Peyer's patch (tissue), 4 donors: ENCODE measurements at regions not wholly inside any gene's neighbourhood (a gene's known extent, or its start where the extent isn't known, plus 50 kb on each side); places are given as distances from the start of the nearest gene placed in this dataset.

Source experiments
- POLR2A ChIP-seq, 2 donors: fragments of 450-650 bp; IDR thresholded peaks; one replicate each; pipeline ENCODE4 v1.5.1; 2017; ENCODE audit warnings: antibody characterized with exemption in 2 of 2, mild to moderate bottlenecking in 2 of 2, moderate library complexity in 2 of 2
- TF ChIP-seq, protein P1 (sequence below), 6 experiments: fragments of 450-650 bp in 4 of 6; fragments of 200-600 bp in 2 of 6; sonication (generic) in 1 of 6; IDR thresholded peaks; one replicate each; pipeline ENCODE4 v1.5.1; 2017 to 2019; ENCODE audit warnings: antibody characterized with exemption in 6 of 6, mild to moderate bottlenecking in 3 of 6, moderate library complexity in 1 of 6

GRCh38 chr4:15235135-15235534 is 192.7 kb upstream of the C1QTNF7 start:
- TF ChIP-seq, protein P1, sequence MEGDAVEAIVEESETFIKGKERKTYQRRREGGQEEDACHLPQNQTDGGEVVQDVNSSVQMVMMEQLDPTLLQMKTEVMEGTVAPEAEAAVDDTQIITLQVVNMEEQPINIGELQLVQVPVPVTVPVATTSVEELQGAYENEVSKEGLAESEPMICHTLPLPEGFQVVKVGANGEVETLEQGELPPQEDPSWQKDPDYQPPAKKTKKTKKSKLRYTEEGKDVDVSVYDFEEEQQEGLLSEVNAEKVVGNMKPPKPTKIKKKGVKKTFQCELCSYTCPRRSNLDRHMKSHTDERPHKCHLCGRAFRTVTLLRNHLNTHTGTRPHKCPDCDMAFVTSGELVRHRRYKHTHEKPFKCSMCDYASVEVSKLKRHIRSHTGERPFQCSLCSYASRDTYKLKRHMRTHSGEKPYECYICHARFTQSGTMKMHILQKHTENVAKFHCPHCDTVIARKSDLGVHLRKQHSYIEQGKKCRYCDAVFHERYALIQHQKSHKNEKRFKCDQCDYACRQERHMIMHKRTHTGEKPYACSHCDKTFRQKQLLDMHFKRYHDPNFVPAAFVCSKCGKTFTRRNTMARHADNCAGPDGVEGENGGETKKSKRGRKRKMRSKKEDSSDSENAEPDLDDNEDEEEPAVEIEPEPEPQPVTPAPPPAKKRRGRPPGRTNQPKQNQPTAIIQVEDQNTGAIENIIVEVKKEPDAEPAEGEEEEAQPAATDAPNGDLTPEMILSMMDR (IDR thresholded peaks at IDR 0.05), result no peak
- TF ChIP-seq POLR2A (IDR thresholded peaks at IDR 0.05), result no peak
